ENCODE measurements at regions not wholly inside any gene's neighbourhood (a gene's known extent, or its start where the extent isn't known, plus 50 kb on each side); places are given as distances from the start of the nearest gene placed in this dataset.

GRCh38 chr2:53544871-53545558 is 222.6 kb upstream of the CHAC2 start:
- Histone ChIP-seq H3K36me3 (no peaks in the 10 kb centered on the region), H3K27ac (no peak overlapping the region), H3K27me3 (no peaks in the 10 kb centered on the region), H3K9me3 (no peaks in the 10 kb centered on the region), H3K4me1 (no peaks in the 10 kb centered on the region), H3K4me3 (no peak overlapping the region)
- WGBS, 2 donors: 60 to 67% methylated on average over 7 of the region's 7 CpGs
- ATAC-seq (ENCODE audit: low FRiP score in 2 of 2) (no peak), DNase-seq (no peak)
- TF ChIP-seq CTCF (IDR thresholded peaks at IDR 0.05) (no peak), POLR2AphosphoS5 (IDR thresholded peaks at IDR 0.05) (no peak), EP300 (IDR thresholded peaks at IDR 0.05) (no peak), POLR2A (IDR thresholded peaks at IDR 0.05) (no peak)

GRCh38 chr2:53543083-53543482 is 224.5 kb upstream of the CHAC2 start:
- Histone ChIP-seq H3K27me3 (no peaks in the 10 kb centered on the region), H3K4me3 (no peak overlapping the region), H3K36me3 (no peaks in the 10 kb centered on the region), H3K4me1 (no peaks in the 10 kb centered on the region), H3K9me3 (no peaks in the 10 kb centered on the region), H3K27ac (no peak overlapping the region)
- ATAC-seq (ENCODE audit: low FRiP score in 2 of 2) (no peak), DNase-seq (no peak)
- 69 to 83% methylated on average over 1 of the region's 1 CpG for WGBS, 2 donors
- no peak for TF ChIP-seq POLR2A (IDR thresholded peaks at IDR 0.05)
- no peak for TF ChIP-seq EP300 (IDR thresholded peaks at IDR 0.05)
- TF ChIP-seq CTCF (IDR thresholded peaks at IDR 0.05): no peak
- TF ChIP-seq POLR2AphosphoS5 (IDR thresholded peaks at IDR 0.05): no peak

- no peak for ATAC-seq (ENCODE audit: low FRiP score in 2 of 2)
- DNase-seq: no peak
- Histone ChIP-seq H3K9me3 (no peaks in the 10 kb centered on the region), H3K27ac (no peak overlapping the region), H3K4me3 (no peak overlapping the region), H3K4me1 (no peaks in the 10 kb centered on the region), H3K27me3 (no peaks in the 10 kb centered on the region), H3K36me3 (no peaks in the 10 kb centered on the region)
- TF ChIP-seq POLR2A (IDR thresholded peaks at IDR 0.05) (no peak), CTCF (IDR thresholded peaks at IDR 0.05) (no peak), POLR2AphosphoS5 (IDR thresholded peaks at IDR 0.05) (no peak), EP300 (IDR thresholded peaks at IDR 0.05) (no peak)
- 82 to 87% methylated on average over 4 of the region's 4 CpGs for WGBS, 2 donors
Observed at GRCh38 chr2:53536583-53537361, 230.8 kb upstream of the CHAC2 start.

GRCh38 chr2:53535234-53535840 is 232.3 kb upstream of the CHAC2 start:
- H3K27me3 ChIP-seq: no peaks in the 10 kb centered on the region
- H3K4me1 ChIP-seq: no peaks in the 10 kb centered on the region

More at GRCh38 chr2:53535234-53535840, 232.3 kb upstream of the CHAC2 start:
- no peak overlapping the region for H3K27ac ChIP-seq
- no peak for TF ChIP-seq CTCF (IDR thresholded peaks at IDR 0.05)
- TF ChIP-seq POLR2AphosphoS5 (IDR thresholded peaks at IDR 0.05): no peak
- no peak for TF ChIP-seq EP300 (IDR thresholded peaks at IDR 0.05)
- TF ChIP-seq POLR2A (IDR thresholded peaks at IDR 0.05): no peak
- ATAC-seq (ENCODE audit: low FRiP score in 2 of 2): no peak
- WGBS, 2 donors: 83 to 86% methylated on average over 4 of the region's 4 CpGs
- no peak overlapping the region for H3K4me3 ChIP-seq
- DNase-seq: no peak
- H3K9me3 ChIP-seq: peaks cover 0 to 3% (median 0%) of the 10 kb centered on the region in 4 donors
- H3K36me3 ChIP-seq: no peaks in the 10 kb centered on the region
